K562 (cell line): ENCODE measurements at regions not wholly inside any gene's neighbourhood (a gene's known extent, or its start where the extent isn't known, plus 50 kb on each side); places are given as distances from the start of the nearest gene placed in this dataset.
"Not testable (repeated sequence)": the region's sequence is repeated elsewhere in the genome, so short reads cannot be mapped to it uniquely, and the experiment has no call there.

ENCODE experiments used
- ATF7 ChIP-seq: fragments of 450-650 bp; IDR thresholded peaks from 2 replicates; pipeline ENCODE4 v1.7.1; 2014; ENCODE audit warnings: mild to moderate bottlenecking, moderate library complexity
- BRF1 ChIP-seq: IDR thresholded peaks from 3 replicates; pipeline ENCODE4 v1.6.1; 2011; ENCODE audit warnings: borderline replicate concordance, mild to moderate bottlenecking; ENCODE audit not compliant: insufficient read length; ENCODE audit errors: extremely low read depth
- CHD7 ChIP-seq: fragments of 200-600 bp; sonication (generic); IDR thresholded peaks from one replicate; pipeline ENCODE4 v1.6.1; 2012; ENCODE audit warnings: mild to moderate bottlenecking, low read depth, low read length, inconsistent platforms
- FIP1L1 ChIP-seq: fragments of 200-400 bp; formaldehyde crosslinking; IDR thresholded peaks from 2 replicates; pipeline ENCODE4 v1.6.1; 2018; ENCODE audit warnings: mild to moderate bottlenecking, low read depth, low read length; ENCODE audit not compliant: poor library complexity, severe bottlenecking
- HCFC1 ChIP-seq: IDR thresholded peaks from 2 replicates; pipeline ENCODE4 v1.6.1; 2012; ENCODE audit warnings: low read depth, low read length, improper control_type of control experiment
- MTF1 ChIP-seq: fragments of 250-450 bp; sonication (Bioruptor Pico); IDR thresholded peaks from 2 replicates; pipeline ENCODE4 v1.9.0; 2021; ENCODE audit warnings: moderate library complexity, mild to moderate bottlenecking, inconsistent platforms, borderline replicate concordance
- MYC ChIP-seq, 2 experiments: fragments of 250-450 bp in 1 of 2; sonication (Bioruptor Pico) in 1 of 2; IDR thresholded peaks; 2 replicates each; pipeline versions ENCODE4 v1.5.1 to v1.6.1; 2012 to 2021; ENCODE audit warnings: low read depth in 2 of 2, borderline replicate concordance in 1 of 2, improper control_type of control experiment in 1 of 2, low read length in 1 of 2, mild to moderate bottlenecking in 1 of 2, moderate library complexity in 1 of 2
- NFE2 ChIP-seq: IDR thresholded peaks from 2 replicates; pipeline ENCODE4 v1.6.1; 2014; ENCODE audit warnings: antibody characterized with exemption, low read depth
- RFX5 ChIP-seq: IDR thresholded peaks from 2 replicates; pipeline ENCODE4 v1.6.1; 2011; ENCODE audit warnings: low read depth, mild to moderate bottlenecking, improper control_type of control experiment, low read length
- TFAP4 ChIP-seq: sonication (generic); formaldehyde crosslinking; IDR thresholded peaks from 2 replicates; pipeline ENCODE4 v1.8.0; 2022; ENCODE audit warnings: missing genetic modification reagents, mild to moderate bottlenecking, moderate library complexity, borderline replicate concordance
- ZNF217 ChIP-seq: sonication (generic); formaldehyde crosslinking; IDR thresholded peaks from 2 replicates; pipeline ENCODE4 v1.8.0; 2022; ENCODE audit warnings: mild to moderate bottlenecking, missing genetic modification reagents

GRCh38 chr14:37838778-37839177, 243.3 kb downstream of the TTC6 start:
- not testable (repeated sequence) for TF ChIP-seq ZNF217; RFX5; MYC (IDR thresholded peaks at IDR 0.05; ENCODE audit: low read depth, low read length); MYC (CRISPR knock-in tag; IDR thresholded peaks at IDR 0.05; ENCODE audit: borderline replicate concordance, low read depth); MTF1 (CRISPR knock-in tag); ATF7; FIP1L1; CHD7; NFE2; TFAP4 (CRISPR knock-in tag); HCFC1; BRF1
